Gastroesophageal sphincter (tissue), 4 donors: ENCODE measurements at regions not wholly inside any gene's neighbourhood (a gene's known extent, or its start where the extent isn't known, plus 50 kb on each side); places are given as distances from the start of the nearest gene placed in this dataset.

Experiments used
- ATAC-seq: fragments of 150-250 bp; one replicate; pipeline ENCODE4 v1.9.1; 2016; ENCODE audit warnings: mild to moderate bottlenecking, moderate library complexity
- H3K27ac ChIP-seq, 4 donors: fragments of 200-600 bp; sonication (generic) in 3 of 4; 1 replicate in 3 of 4; 2 replicates in 1 of 4; pipeline ENCODE4 v1.5.1; 2016 to 2019
- H3K27me3 ChIP-seq: fragments of 200-600 bp; sonication (generic); one replicate; pipeline ENCODE4 v1.5.1; 2019
- H3K36me3 ChIP-seq, 2 donors: fragments of 200-600 bp; sonication (generic); one replicate each; pipeline ENCODE4 v1.5.1; 2019; ENCODE audit warnings: control low read depth in 1 of 2
- H3K4me1 ChIP-seq, 3 donors: fragments of 200-600 bp; sonication (generic); 1 replicate in 2 of 3; 2 replicates in 1 of 3; pipeline ENCODE4 v1.5.1; 2016 to 2019; ENCODE audit warnings: control low read depth in 2 of 3
- H3K4me3 ChIP-seq, 2 donors: fragments of 200-600 bp; sonication (generic); one replicate each; pipeline ENCODE4 v1.5.1; 2019; ENCODE audit warnings: mild to moderate bottlenecking in 1 of 2, moderate library complexity in 1 of 2
- H3K9me3 ChIP-seq, 3 donors: fragments of 200-600 bp; sonication (generic); one replicate each; pipeline ENCODE4 v1.5.1; 2017 to 2019; ENCODE audit warnings: control low read depth in 2 of 3
- CTCF ChIP-seq, 4 experiments: fragments of 200-600 bp in 2 of 4; fragments of 450-650 bp in 2 of 4; sonication (generic) in 1 of 4; IDR thresholded peaks; one replicate each; pipeline ENCODE4 v1.5.1; 2017 to 2019; ENCODE audit warnings: antibody characterized with exemption in 4 of 4, mild to moderate bottlenecking in 2 of 4, moderate library complexity in 2 of 4
- EP300 ChIP-seq: sonication (generic); formaldehyde crosslinking; IDR thresholded peaks from one replicate; pipeline ENCODE4 v1.6.1; 2017; ENCODE audit warnings: antibody characterized with exemption, mild to moderate bottlenecking
- POLR2A ChIP-seq, 2 donors: fragments of 450-650 bp; IDR thresholded peaks; one replicate each; pipeline ENCODE4 v1.6.1; 2017; ENCODE audit warnings: antibody characterized with exemption in 2 of 2, mild to moderate bottlenecking in 2 of 2, moderate library complexity in 1 of 2
- POLR2AphosphoS5 ChIP-seq: sonication (generic); formaldehyde crosslinking; IDR thresholded peaks from one replicate; pipeline ENCODE4 v1.6.1; 2017; ENCODE audit warnings: antibody characterized with exemption
- WGBS, 2 donors: methylation state at CpG; one replicate each; pipeline ENCODE4 v1.1.5; 2018; ENCODE audit warnings: low coverage in 1 of 2; 5-methylcytosine and 5-hydroxymethylcytosine counted together

- Histone ChIP-seq H3K9me3 (no peaks in the 10 kb centered on the region), H3K36me3 (no peaks in the 10 kb centered on the region), H3K4me1 (no peaks in the 10 kb centered on the region), H3K27me3 (no peaks in the 10 kb centered on the region), H3K27ac (no peak overlapping the region), H3K4me3 (no peak overlapping the region)
- TF ChIP-seq POLR2A (IDR thresholded peaks at IDR 0.05) (no peak), POLR2AphosphoS5 (no peak), EP300 (no peak), CTCF (IDR thresholded peaks at IDR 0.05) (no peak)
- ATAC-seq: peak; percentile 75
- WGBS, 2 donors: 50 to 63% methylated on average over 1 of the region's 1 CpG
Observed at GRCh38 chr9:73219985-73220626, 68.4 kb downstream of the ANXA1 start.

GRCh38 chr9:73223594-73223993 is 71.9 kb downstream of the ANXA1 start:
- no peaks in the 10 kb centered on the region for H3K9me3 ChIP-seq
- TF ChIP-seq EP300 (no peak), POLR2A (IDR thresholded peaks at IDR 0.05) (no peak), CTCF (IDR thresholded peaks at IDR 0.05) (no peak), POLR2AphosphoS5 (no peak)
- H3K4me1 ChIP-seq: no peaks in the 10 kb centered on the region
- no peaks in the 10 kb centered on the region for H3K36me3 ChIP-seq
- no peak overlapping the region for H3K27ac ChIP-seq
- ATAC-seq: no peak
- WGBS, 2 donors: 79% methylated on average over 2 of the region's 2 CpGs; no CpG with 5 or more reads in 1 of the 2 donors
- H3K27me3 ChIP-seq: no peaks in the 10 kb centered on the region
- H3K4me3 ChIP-seq: no peak overlapping the region

GRCh38 chr9:73229543-73229942 is 77.9 kb downstream of the ANXA1 start:
- 65 to 75% methylated on average over 2 of the region's 2 CpGs for WGBS, 2 donors
- ATAC-seq: no peak
- Histone ChIP-seq H3K4me1 (no peaks in the 10 kb centered on the region), H3K27me3 (peaks cover 2% of the 10 kb centered on the region), H3K4me3 (no peak overlapping the region), H3K9me3 (no peaks in the 10 kb centered on the region), H3K36me3 (no peaks in the 10 kb centered on the region), H3K27ac (no peak overlapping the region)
- TF ChIP-seq EP300 (no peak), POLR2A (IDR thresholded peaks at IDR 0.05) (no peak), POLR2AphosphoS5 (no peak), CTCF (IDR thresholded peaks at IDR 0.05) (no peak)

GRCh38 chr9:73230251-73230650 is 78.6 kb downstream of the ANXA1 start:
- ATAC-seq: no peak
- WGBS, 2 donors: 37 to 40% methylated on average over 1 to 2 of the region's 2 CpGs
- TF ChIP-seq POLR2A (IDR thresholded peaks at IDR 0.05) (no peak), POLR2AphosphoS5 (no peak), EP300 (no peak), CTCF (IDR thresholded peaks at IDR 0.05) (no peak)
- H3K27me3 ChIP-seq: peaks cover 2% of the 10 kb centered on the region
- no peaks in the 10 kb centered on the region for H3K4me1 ChIP-seq
- H3K36me3 ChIP-seq: no peaks in the 10 kb centered on the region
- H3K9me3 ChIP-seq: no peaks in the 10 kb centered on the region
- no peak overlapping the region for H3K27ac ChIP-seq
- no peak overlapping the region for H3K4me3 ChIP-seq

- ATAC-seq: no peak
Observed at GRCh38 chr9:73231203-73231602, 79.5 kb downstream of the ANXA1 start.

More at GRCh38 chr9:73231203-73231602, 79.5 kb downstream of the ANXA1 start:
- TF ChIP-seq POLR2AphosphoS5 (no peak), CTCF (IDR thresholded peaks at IDR 0.05) (no peak), EP300 (no peak), POLR2A (IDR thresholded peaks at IDR 0.05) (no peak)
- H3K4me3 ChIP-seq: no peak overlapping the region
- no peaks in the 10 kb centered on the region for H3K36me3 ChIP-seq
- no peaks in the 10 kb centered on the region for H3K9me3 ChIP-seq
- no peaks in the 10 kb centered on the region for H3K4me1 ChIP-seq
- no peak overlapping the region for H3K27ac ChIP-seq
- H3K27me3 ChIP-seq: peaks cover 2% of the 10 kb centered on the region
